SK-N-SH (cell line): ENCODE measurements at regions not wholly inside any gene's neighbourhood (a gene's known extent, or its start where the extent isn't known, plus 50 kb on each side); places are given as distances from the start of the nearest gene placed in this dataset.

Source experiments
- CTCF ChIA-PET: fragments of 300-600, 350-600 bp; formaldehyde crosslinking; extraction: SDS; loops from one replicate; lab custom pipeline; 2021; lab: Yijun Ruan, JAX
- POLR2A ChIA-PET: fragments of 350-600 bp; sonication (Branson Sonifier 250); formaldehyde crosslinking; extraction: SDS; loops from one replicate; lab custom pipeline; 2020; ENCODE audit warnings: antibody characterized with exemption, inconsistent platforms; lab: Yijun Ruan, JAX
- DNase-seq: peaks from one replicate; pipeline ENCODE4 v3.0.0; 2012
- H2AFZ ChIP-seq: fragments of 200-600 bp; sonication (generic); 2 replicates; pipeline ENCODE4 v1.8.1; 2016; ENCODE audit warnings: antibody characterized with exemption, mild to moderate bottlenecking, low read depth
- H3F3A ChIP-seq: fragments of 200-600 bp; sonication (generic); replicated peaks from 2 replicates; pipeline ENCODE3; 2016; ENCODE audit warnings: antibody characterized with exemption, mild to moderate bottlenecking; ENCODE audit not compliant: insufficient read depth
- H3K27ac ChIP-seq, 2 experiments: fragments of 200-500 bp in 1 of 2; fragments of 200-600 bp in 1 of 2; sonication (Bioruptor generic) in 1 of 2; sonication (generic), shearing (Covaris generic) in 1 of 2; 2 replicates each; pipeline versions ENCODE4 v1.5.1 to v1.6.1; 2014 to 2016; ENCODE audit warnings: low read depth in 2 of 2, inconsistent platforms in 1 of 2, low read length in 1 of 2, mild to moderate bottlenecking in 1 of 2, mixed read lengths in 1 of 2
- H3K27me3 ChIP-seq: fragments of 200-600 bp; sonication (generic), shearing (Covaris generic); 2 replicates; pipeline ENCODE4 v1.6.1; 2016; ENCODE audit warnings: mixed run types; ENCODE audit not compliant: insufficient read depth
- H3K36me3 ChIP-seq, 2 experiments: fragments of 200-500 bp in 1 of 2; fragments of 200-600 bp in 1 of 2; sonication (Bioruptor generic) in 1 of 2; sonication (generic) in 1 of 2; replicated peaks in 1 of 2; 2 replicates each; pipeline versions ENCODE3 to v1.5.1; 2014 to 2016; ENCODE audit warnings: low read length in 1 of 2, mild to moderate bottlenecking in 1 of 2; ENCODE audit not compliant: insufficient read depth in 2 of 2, control insufficient read depth in 1 of 2
- H3K4me1 ChIP-seq, 2 experiments: fragments of 200-500 bp in 1 of 2; fragments of 200-600 bp in 1 of 2; sonication (Bioruptor generic) in 1 of 2; sonication (generic), shearing (Covaris generic) in 1 of 2; 2 replicates each; pipeline versions ENCODE4 v1.5.1 to v1.6.1; 2014 to 2016; ENCODE audit warnings: low read depth in 1 of 2, low read length in 1 of 2, mixed run types in 1 of 2; ENCODE audit not compliant: insufficient read depth in 2 of 2, control insufficient read depth in 1 of 2
- H3K4me2 ChIP-seq: fragments of 200-600 bp; sonication (generic), shearing (Covaris generic); 2 replicates; pipeline ENCODE4 v1.6.1; 2017; ENCODE audit warnings: mixed run types
- H3K4me3 ChIP-seq, 2 experiments: fragments of 200-500 bp in 1 of 2; fragments of 200-600 bp in 1 of 2; sonication (Bioruptor generic) in 1 of 2; sonication (generic), shearing (Covaris generic) in 1 of 2; 2 replicates each; pipeline versions ENCODE4 v1.5.1 to v1.8.1; 2014 to 2016; ENCODE audit warnings: low read depth in 2 of 2, inconsistent platforms in 1 of 2, low read length in 1 of 2, mild to moderate bottlenecking in 1 of 2, mixed read lengths in 1 of 2, moderate library complexity in 1 of 2
- H3K79me2 ChIP-seq: fragments of 200-600 bp; sonication (generic); 2 replicates; pipeline ENCODE4 v1.8.1; 2017; ENCODE audit warnings: mild to moderate bottlenecking; ENCODE audit not compliant: insufficient read depth
- H3K9ac ChIP-seq: fragments of 200-600 bp; sonication (generic); 2 replicates; pipeline ENCODE4 v1.6.1; 2017; ENCODE audit warnings: mixed run types
- H3K9me2 ChIP-seq: fragments of 200-600 bp; sonication (generic); 2 replicates; pipeline ENCODE4 v1.6.1; 2017; ENCODE audit warnings: mixed run types
- H3K9me3 ChIP-seq: fragments of 200-600 bp; sonication (generic); 2 replicates; pipeline ENCODE4 v1.6.1; 2017; ENCODE audit warnings: mixed run types, mild to moderate bottlenecking, moderate library complexity
- H4K20me1 ChIP-seq: fragments of 200-600 bp; sonication (generic); 2 replicates; pipeline ENCODE4 v1.6.1; 2017; ENCODE audit warnings: mild to moderate bottlenecking, mixed run types; ENCODE audit not compliant: insufficient read depth
- EP300 ChIP-seq, 2 experiments: IDR thresholded peaks; 2 replicates each; pipeline versions ENCODE4 v1.4.0 to v1.6.1; 2012; ENCODE audit warnings: borderline replicate concordance in 1 of 2, low read depth in 1 of 2, low read length in 1 of 2
- FOXJ3 ChIP-seq: sonication (generic); formaldehyde crosslinking; IDR thresholded peaks from 2 replicates; pipeline ENCODE4 v1.5.1; 2020; ENCODE audit warnings: mild to moderate bottlenecking, missing genetic modification reagents
- FOXM1 ChIP-seq: IDR thresholded peaks from 2 replicates; pipeline ENCODE4 v1.4.0; 2012; ENCODE audit warnings: low read depth, mild to moderate bottlenecking
- GABPA ChIP-seq: IDR thresholded peaks from 2 replicates; pipeline ENCODE4 v1.4.0; 2012; ENCODE audit warnings: low read depth, mild to moderate bottlenecking
- IRF3 ChIP-seq: fragments of 150-350 bp; IDR thresholded peaks from 2 replicates; pipeline ENCODE4 v1.6.1; 2016; ENCODE audit warnings: mild to moderate bottlenecking, low read depth, low read length
- JUND ChIP-seq: IDR thresholded peaks from 2 replicates; pipeline ENCODE4 v1.4.0; 2012
- MEF2A ChIP-seq: IDR thresholded peaks from 2 replicates; pipeline ENCODE4 v1.4.0; 2012; ENCODE audit warnings: low read depth, borderline replicate concordance
- MXI1 ChIP-seq: IDR thresholded peaks from 2 replicates; pipeline ENCODE4 v1.6.1; 2012; ENCODE audit warnings: mild to moderate bottlenecking, low read depth, low read length, improper control_type of control experiment
- NFIC ChIP-seq: IDR thresholded peaks from 2 replicates; pipeline ENCODE4 v1.4.0; 2012; ENCODE audit warnings: borderline replicate concordance
- POLR2AphosphoS5 ChIP-seq: IDR thresholded peaks from 2 replicates; pipeline ENCODE4 v1.6.1; 2012; ENCODE audit warnings: low read depth, low read length
- RCOR1 ChIP-seq: fragments of 150-350 bp; IDR thresholded peaks from 2 replicates; pipeline ENCODE4 v1.6.1; 2017; ENCODE audit warnings: antibody characterized with exemption, low read length
- RFX5 ChIP-seq: IDR thresholded peaks from 2 replicates; pipeline ENCODE4 v1.6.1; 2012; ENCODE audit warnings: mild to moderate bottlenecking, improper control_type of control experiment, low read length
- SIN3A ChIP-seq: IDR thresholded peaks from 2 replicates; pipeline ENCODE4 v1.6.1; 2012; ENCODE audit warnings: low read depth, mild to moderate bottlenecking, low read length, moderate library complexity, borderline replicate concordance
- SMC3 ChIP-seq: IDR thresholded peaks from 2 replicates; pipeline ENCODE4 v1.6.1; 2012; ENCODE audit warnings: low read depth, low read length, improper control_type of control experiment
- TCF12 ChIP-seq: IDR thresholded peaks from 2 replicates; pipeline ENCODE4 v1.4.0; 2012
- TEAD4 ChIP-seq: IDR thresholded peaks from 2 replicates; pipeline ENCODE4 v1.4.0; 2012; ENCODE audit warnings: mild to moderate bottlenecking, borderline replicate concordance; ENCODE audit not compliant: insufficient read depth
- YY1 ChIP-seq: IDR thresholded peaks from 2 replicates; pipeline ENCODE4 v1.4.0; 2012; ENCODE audit warnings: low read depth, mild to moderate bottlenecking
- ZBTB33 ChIP-seq: IDR thresholded peaks from 2 replicates; pipeline ENCODE4 v1.4.0; 2012; ENCODE audit warnings: low read depth, borderline replicate concordance
- WGBS: methylation state at CpG from one replicate; pipeline ENCODE4 v1.1.6; 2017; ENCODE audit warnings: low lambda C conversion rate; 5-methylcytosine and 5-hydroxymethylcytosine counted together
- TF ChIP-seq, protein P1 (sequence below): IDR thresholded peaks from 2 replicates; pipeline ENCODE4 v1.4.0; 2012; ENCODE audit warnings: low read depth, borderline replicate concordance
- TF ChIP-seq, protein P2 (sequence below): fragments of 200-600 bp; sonication (generic); IDR thresholded peaks from 2 replicates; pipeline ENCODE4 v1.6.1; 2017; ENCODE audit warnings: antibody characterized with exemption, mild to moderate bottlenecking, moderate library complexity
- TF ChIP-seq, protein P3 (sequence below): IDR thresholded peaks from 2 replicates; pipeline ENCODE4; 2012
- TF ChIP-seq, protein P4 (sequence below): IDR thresholded peaks from 2 replicates; pipeline ENCODE4 v1.4.0; 2012; ENCODE audit warnings: low read depth

DNA sequence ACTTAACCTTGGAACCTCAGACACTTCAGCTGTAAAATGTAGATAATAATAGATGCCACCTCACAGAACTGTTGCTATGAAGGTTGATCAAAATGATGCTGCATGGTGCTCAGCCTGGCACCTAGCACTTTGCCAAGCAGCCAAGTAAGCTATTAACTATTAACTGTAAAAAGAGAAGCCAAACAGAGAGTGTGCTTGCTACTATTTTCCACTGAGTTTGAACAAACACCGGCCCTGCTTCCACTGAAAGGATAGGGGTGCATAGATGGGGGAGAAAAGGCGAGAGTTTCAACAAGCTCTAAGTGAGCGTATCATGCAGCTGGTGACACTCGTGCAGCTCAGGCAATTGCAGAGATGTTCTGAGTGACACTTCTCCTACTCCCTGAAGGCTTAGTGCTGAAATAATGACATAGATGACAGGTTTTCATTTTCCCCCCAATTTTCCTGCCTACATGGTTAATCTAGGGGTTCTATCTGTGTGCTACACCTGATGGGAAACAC, 78.2 kb downstream of the GPR88 start:
- CTCF ChIA-PET = interaction anchor here (1.0 to 2.1 kb wide), 3 partner anchors 9 to 252 kb away, joined by 3 to 6 read pairs (median 4); no protein-coding TSS in a partner anchor
- TF ChIP-seq GABPA (no peak), MEF2A (no peak), MXI1 (no peak), EP300 (IDR thresholded peaks at IDR 0.05; ENCODE audit: borderline replicate concordance in 1 of 2, low read depth in 1 of 2, low read length in 1 of 2) (no peak), FOXJ3 (no peak), FOXM1 (no peak), RCOR1 (no peak), SMC3 (no peak)
- TF ChIP-seq, protein P1, sequence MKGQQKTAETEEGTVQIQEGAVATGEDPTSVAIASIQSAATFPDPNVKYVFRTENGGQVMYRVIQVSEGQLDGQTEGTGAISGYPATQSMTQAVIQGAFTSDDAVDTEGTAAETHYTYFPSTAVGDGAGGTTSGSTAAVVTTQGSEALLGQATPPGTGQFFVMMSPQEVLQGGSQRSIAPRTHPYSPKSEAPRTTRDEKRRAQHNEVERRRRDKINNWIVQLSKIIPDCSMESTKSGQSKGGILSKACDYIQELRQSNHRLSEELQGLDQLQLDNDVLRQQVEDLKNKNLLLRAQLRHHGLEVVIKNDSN = no peak
- TF ChIP-seq, protein P2, sequence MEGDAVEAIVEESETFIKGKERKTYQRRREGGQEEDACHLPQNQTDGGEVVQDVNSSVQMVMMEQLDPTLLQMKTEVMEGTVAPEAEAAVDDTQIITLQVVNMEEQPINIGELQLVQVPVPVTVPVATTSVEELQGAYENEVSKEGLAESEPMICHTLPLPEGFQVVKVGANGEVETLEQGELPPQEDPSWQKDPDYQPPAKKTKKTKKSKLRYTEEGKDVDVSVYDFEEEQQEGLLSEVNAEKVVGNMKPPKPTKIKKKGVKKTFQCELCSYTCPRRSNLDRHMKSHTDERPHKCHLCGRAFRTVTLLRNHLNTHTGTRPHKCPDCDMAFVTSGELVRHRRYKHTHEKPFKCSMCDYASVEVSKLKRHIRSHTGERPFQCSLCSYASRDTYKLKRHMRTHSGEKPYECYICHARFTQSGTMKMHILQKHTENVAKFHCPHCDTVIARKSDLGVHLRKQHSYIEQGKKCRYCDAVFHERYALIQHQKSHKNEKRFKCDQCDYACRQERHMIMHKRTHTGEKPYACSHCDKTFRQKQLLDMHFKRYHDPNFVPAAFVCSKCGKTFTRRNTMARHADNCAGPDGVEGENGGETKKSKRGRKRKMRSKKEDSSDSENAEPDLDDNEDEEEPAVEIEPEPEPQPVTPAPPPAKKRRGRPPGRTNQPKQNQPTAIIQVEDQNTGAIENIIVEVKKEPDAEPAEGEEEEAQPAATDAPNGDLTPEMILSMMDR = no peak
- H3K9me2 ChIP-seq = no peaks in the 10 kb centered on the region

GRCh38 chr1:100622037-100622436, 84.1 kb downstream of the GPR88 start:
- no peaks in the 10 kb centered on the region for H3K79me2 ChIP-seq
- no peak overlapping the region for H2AFZ ChIP-seq
- H3K4me3 ChIP-seq = no peak overlapping the region
- H3K9me2 ChIP-seq = no peaks in the 10 kb centered on the region
- 4% methylated on average over 1 of the region's 1 CpG for WGBS
- peak overlapping the region; percentile 39 to 95; a peak in 3 of 4 replicates for H3K27ac ChIP-seq
- H3K4me1 ChIP-seq = peaks cover 0 to 32% of the 10 kb centered on the region in 2 experiments; a peak in 3 of 4 replicates
- DNase-seq = no peak
- peaks cover 16% of the 10 kb centered on the region for H3F3A ChIP-seq
- ChIA-PET POLR2A (no interaction called here), CTCF (no interaction called here)
- no peaks in the 10 kb centered on the region for H3K27me3 ChIP-seq
- 0 out of 2 replicates have a peak overlapping the region, but pooled peaks have one; percentile 21 for H3K4me2 ChIP-seq
- peak overlapping the region; percentile 55 for H3K9ac ChIP-seq
- H4K20me1 ChIP-seq = no peaks in the 10 kb centered on the region
- H3K9me3 ChIP-seq = no peaks in the 10 kb centered on the region
- H3K36me3 ChIP-seq = no peaks in the 10 kb centered on the region
- TF ChIP-seq MEF2A (peak; percentile 33; the same call in 1 of the 2 replicates), JUND (peak; percentile 92), FOXJ3 (no peak), YY1 (0 out of 2 replicates have a peak, but pooled peaks have one; percentile 17), TCF12 (peak; percentile 92), SIN3A (0 out of 2 replicates have a peak, but pooled peaks have one; percentile 47), RFX5 (no peak), RCOR1 (no peak), IRF3 (no peak), TEAD4 (peak; percentile 81), ZBTB33 (peak; percentile 76; the same call in 1 of the 2 replicates), POLR2AphosphoS5 (peak; percentile 75; the same call in 1 of the 2 replicates), NFIC (peak; percentile 95)
- TF ChIP-seq, protein P3, sequence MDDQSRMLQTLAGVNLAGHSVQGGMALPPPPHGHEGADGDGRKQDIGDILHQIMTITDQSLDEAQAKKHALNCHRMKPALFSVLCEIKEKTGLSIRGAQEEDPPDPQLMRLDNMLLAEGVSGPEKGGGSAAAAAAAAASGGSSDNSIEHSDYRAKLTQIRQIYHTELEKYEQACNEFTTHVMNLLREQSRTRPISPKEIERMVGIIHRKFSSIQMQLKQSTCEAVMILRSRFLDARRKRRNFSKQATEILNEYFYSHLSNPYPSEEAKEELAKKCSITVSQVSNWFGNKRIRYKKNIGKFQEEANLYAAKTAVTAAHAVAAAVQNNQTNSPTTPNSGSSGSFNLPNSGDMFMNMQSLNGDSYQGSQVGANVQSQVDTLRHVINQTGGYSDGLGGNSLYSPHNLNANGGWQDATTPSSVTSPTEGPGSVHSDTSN = peak; percentile 90
- TF ChIP-seq, protein P4, sequence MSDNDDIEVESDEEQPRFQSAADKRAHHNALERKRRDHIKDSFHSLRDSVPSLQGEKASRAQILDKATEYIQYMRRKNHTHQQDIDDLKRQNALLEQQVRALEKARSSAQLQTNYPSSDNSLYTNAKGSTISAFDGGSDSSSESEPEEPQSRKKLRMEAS = peak; percentile 87

More for the DNA sequence above, 78.2 kb downstream of the GPR88 start:
- Histone ChIP-seq H3K9ac (no peak overlapping the region), H3K36me3 (no peaks in the 10 kb centered on the region), H3K4me3 (no peak overlapping the region), H3K27ac (no peak overlapping the region), H3K4me2 (no peak overlapping the region), H3K9me3 (no peaks in the 10 kb centered on the region), H2AFZ (no peak overlapping the region), H3K4me1 (no peaks in the 10 kb centered on the region; a peak in 1 of 4 replicates), H4K20me1 (no peaks in the 10 kb centered on the region), H3K27me3 (no peaks in the 10 kb centered on the region), H3K79me2 (no peaks in the 10 kb centered on the region), H3F3A (no peaks in the 10 kb centered on the region)
- no peak for DNase-seq
- POLR2A ChIA-PET = no interaction called here
- 76% methylated on average over 4 of the region's 4 CpGs for WGBS
